HG03103 (cell line): ENCODE measurements at regions not wholly inside any gene's neighbourhood (a gene's known extent, or its start where the extent isn't known, plus 50 kb on each side); places are given as distances from the start of the nearest gene placed in this dataset.

Experiments used
- ATAC-seq: cut with Tn5 transposase; IDR thresholded peaks from one replicate; pipeline ENCODE4 v1.9.1; 2021; ENCODE audit warnings: low read depth; ENCODE audit not compliant: unreplicated experiment

- no peak for ATAC-seq
Observed at GRCh38 chr3:82329300-82329699, 567.9 kb upstream of the GBE1 start.

GRCh38 chr3:82311901-82312300 is 550.5 kb upstream of the GBE1 start:
- no peak for ATAC-seq

- ATAC-seq: no peak
Observed at GRCh38 chr3:82308755-82309154, 547.3 kb upstream of the GBE1 start.

GRCh38 chr3:82306189-82306588 is 544.7 kb upstream of the GBE1 start:
- no peak for ATAC-seq

- ATAC-seq: no peak
Observed at GRCh38 chr3:82294609-82295008, 533.2 kb upstream of the GBE1 start.

- ATAC-seq: peak; percentile 67
Observed at GRCh38 chr3:82293867-82294266, 532.4 kb upstream of the GBE1 start.

GRCh38 chr3:82293435-82293834 is 532.0 kb upstream of the GBE1 start:
- ATAC-seq: no peak

- no peak for ATAC-seq
Observed at GRCh38 chr3:82287562-82287961, 526.1 kb upstream of the GBE1 start.

- no peak for ATAC-seq
Observed at GRCh38 chr3:82281205-82281604, 519.8 kb upstream of the GBE1 start.

GRCh38 chr3:82276992-82277391 is 515.5 kb upstream of the GBE1 start:
- ATAC-seq: no peak

- no peak for ATAC-seq
Observed at GRCh38 chr3:82274897-82275296, 513.5 kb upstream of the GBE1 start.

GRCh38 chr3:82265747-82266146 is 504.3 kb upstream of the GBE1 start:
- no peak for ATAC-seq

- ATAC-seq: no peak
Observed at GRCh38 chr3:82262193-82262592, 500.7 kb upstream of the GBE1 start.

GRCh38 chr3:82261637-82262036 is 500.2 kb upstream of the GBE1 start:
- no peak for ATAC-seq

GRCh38 chr3:82261013-82261412 is 499.6 kb upstream of the GBE1 start:
- ATAC-seq: no peak

GRCh38 chr3:82259994-82260393 is 498.5 kb upstream of the GBE1 start:
- ATAC-seq: no peak

- ATAC-seq: no peak
Observed at GRCh38 chr3:82240322-82240721, 478.9 kb upstream of the GBE1 start.

GRCh38 chr3:82236257-82236656 is 474.8 kb upstream of the GBE1 start:
- no peak for ATAC-seq

GRCh38 chr3:82229397-82229796 is 468.0 kb upstream of the GBE1 start:
- peak; percentile 70 for ATAC-seq

GRCh38 chr3:82224661-82225060 is 463.2 kb upstream of the GBE1 start:
- no peak for ATAC-seq

GRCh38 chr3:82222401-82222800 is 461.0 kb upstream of the GBE1 start:
- no peak for ATAC-seq

GRCh38 chr3:82217571-82217970 is 456.1 kb upstream of the GBE1 start:
- ATAC-seq: no peak

- ATAC-seq: no peak
Observed at GRCh38 chr3:82208002-82208710, 446.7 kb upstream of the GBE1 start.
